ENCODE measurements at regions not wholly inside any gene's neighbourhood (a gene's known extent, or its start where the extent isn't known, plus 50 kb on each side); places are given as distances from the start of the nearest gene placed in this dataset.

DNA sequence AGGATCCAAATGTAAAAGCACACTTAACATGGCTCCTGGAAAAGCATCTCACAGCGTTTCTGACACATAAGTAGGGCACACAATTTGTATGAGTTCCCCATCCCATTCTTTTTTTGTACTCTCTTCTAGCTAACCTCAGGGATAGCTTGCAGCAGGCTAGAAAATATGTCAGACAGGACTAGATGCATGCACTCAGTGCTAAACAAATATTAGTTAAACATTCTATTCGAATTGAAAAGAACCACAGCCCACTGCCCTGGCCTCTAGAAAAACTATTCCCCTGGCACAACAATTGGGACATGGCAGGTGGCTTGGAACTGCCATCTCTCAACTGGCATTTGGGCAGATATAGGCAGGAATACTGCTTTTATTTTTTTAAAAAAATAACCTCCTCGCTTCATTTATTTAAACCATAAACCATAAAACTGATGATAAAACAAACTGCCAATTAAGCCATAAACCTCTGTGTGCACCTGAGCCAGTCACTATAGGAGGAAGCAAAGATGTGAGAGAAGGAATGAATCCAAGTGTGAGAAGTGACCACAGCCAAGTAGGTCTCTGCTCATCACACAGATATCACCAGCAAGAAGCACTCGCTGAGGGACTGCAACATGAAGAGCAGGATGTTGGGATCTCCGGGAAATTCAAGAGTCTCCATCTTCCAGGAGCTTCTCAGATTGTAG, 394.1 kb downstream of the NEBL start:
- no peaks in the 10 kb centered on the region for H3K4me1 ChIP-seq
- H3K36me3 ChIP-seq, result no peaks in the 10 kb centered on the region
- H3K9me3 ChIP-seq, result no peaks in the 10 kb centered on the region
- no peak overlapping the region for H3K4me3 ChIP-seq (ENCODE audit: low read depth, low read length)
- TF ChIP-seq, protein P1, sequence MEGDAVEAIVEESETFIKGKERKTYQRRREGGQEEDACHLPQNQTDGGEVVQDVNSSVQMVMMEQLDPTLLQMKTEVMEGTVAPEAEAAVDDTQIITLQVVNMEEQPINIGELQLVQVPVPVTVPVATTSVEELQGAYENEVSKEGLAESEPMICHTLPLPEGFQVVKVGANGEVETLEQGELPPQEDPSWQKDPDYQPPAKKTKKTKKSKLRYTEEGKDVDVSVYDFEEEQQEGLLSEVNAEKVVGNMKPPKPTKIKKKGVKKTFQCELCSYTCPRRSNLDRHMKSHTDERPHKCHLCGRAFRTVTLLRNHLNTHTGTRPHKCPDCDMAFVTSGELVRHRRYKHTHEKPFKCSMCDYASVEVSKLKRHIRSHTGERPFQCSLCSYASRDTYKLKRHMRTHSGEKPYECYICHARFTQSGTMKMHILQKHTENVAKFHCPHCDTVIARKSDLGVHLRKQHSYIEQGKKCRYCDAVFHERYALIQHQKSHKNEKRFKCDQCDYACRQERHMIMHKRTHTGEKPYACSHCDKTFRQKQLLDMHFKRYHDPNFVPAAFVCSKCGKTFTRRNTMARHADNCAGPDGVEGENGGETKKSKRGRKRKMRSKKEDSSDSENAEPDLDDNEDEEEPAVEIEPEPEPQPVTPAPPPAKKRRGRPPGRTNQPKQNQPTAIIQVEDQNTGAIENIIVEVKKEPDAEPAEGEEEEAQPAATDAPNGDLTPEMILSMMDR (IDR thresholded peaks at IDR 0.05; ENCODE audit: low read depth, low read length), result no peak
- no peaks in the 10 kb centered on the region for H3K27me3 ChIP-seq
- no peak for DNase-seq

DNA sequence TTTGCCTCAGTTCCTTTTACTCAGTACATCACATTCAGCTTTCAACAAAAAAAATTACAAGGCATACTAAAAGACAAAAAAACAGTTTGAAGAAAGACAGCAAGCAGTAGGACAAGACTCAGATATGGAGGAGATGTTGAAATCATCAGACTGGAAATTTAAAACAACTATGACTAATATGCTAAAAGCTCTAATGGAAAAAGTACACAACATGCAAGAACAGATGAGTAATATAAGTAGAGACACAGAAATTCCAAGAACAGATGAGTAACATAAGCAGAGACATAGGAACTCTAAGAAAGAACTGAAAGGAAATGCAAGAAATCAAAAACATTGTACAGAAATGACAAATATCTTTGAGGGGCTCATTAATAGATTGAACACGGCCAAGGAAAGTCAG, 402.6 kb downstream of the NEBL start:
- H3K27me3 ChIP-seq, result no peaks in the 10 kb centered on the region
- H3K4me1 ChIP-seq, result peaks cover 12% of the 10 kb centered on the region
- TF ChIP-seq, protein P1 (IDR thresholded peaks at IDR 0.05; ENCODE audit: low read depth, low read length), result no peak
- H3K9me3 ChIP-seq, result no peaks in the 10 kb centered on the region
- DNase-seq, result no peak
- no peaks in the 10 kb centered on the region for H3K36me3 ChIP-seq
- no peak overlapping the region for H3K4me3 ChIP-seq (ENCODE audit: low read depth, low read length)

DNA sequence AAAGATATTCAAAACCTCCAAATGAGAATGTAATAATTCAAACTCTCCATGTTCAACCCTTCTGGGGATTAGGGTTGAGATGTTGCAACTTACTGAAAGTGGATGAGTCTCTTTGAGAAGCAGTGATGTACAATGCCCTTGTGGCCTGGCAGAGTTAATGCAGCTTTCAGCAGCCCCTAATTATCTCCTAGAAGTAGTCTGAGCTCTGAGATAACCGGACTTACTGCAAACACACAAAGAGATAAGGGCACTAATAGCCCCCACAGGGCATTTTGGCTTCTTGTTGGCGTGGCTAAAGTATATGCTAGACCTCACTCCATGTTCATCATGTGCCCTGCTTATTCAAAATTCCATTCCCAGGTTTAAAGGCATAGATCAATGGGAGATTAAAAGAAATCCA, 404.7 kb downstream of the NEBL start:
- H3K9me3 ChIP-seq, result no peaks in the 10 kb centered on the region
- DNase-seq, result peak; percentile 79
- no peaks in the 10 kb centered on the region for H3K36me3 ChIP-seq
- H3K27me3 ChIP-seq, result no peaks in the 10 kb centered on the region
- TF ChIP-seq, protein P1 (IDR thresholded peaks at IDR 0.05; ENCODE audit: low read depth, low read length), result peak; percentile 71
- peak overlapping the region; percentile 10; the same call in 1 of the 2 replicates for H3K4me3 ChIP-seq (ENCODE audit: low read depth, low read length)
- peaks cover 22% of the 10 kb centered on the region for H3K4me1 ChIP-seq

DNA sequence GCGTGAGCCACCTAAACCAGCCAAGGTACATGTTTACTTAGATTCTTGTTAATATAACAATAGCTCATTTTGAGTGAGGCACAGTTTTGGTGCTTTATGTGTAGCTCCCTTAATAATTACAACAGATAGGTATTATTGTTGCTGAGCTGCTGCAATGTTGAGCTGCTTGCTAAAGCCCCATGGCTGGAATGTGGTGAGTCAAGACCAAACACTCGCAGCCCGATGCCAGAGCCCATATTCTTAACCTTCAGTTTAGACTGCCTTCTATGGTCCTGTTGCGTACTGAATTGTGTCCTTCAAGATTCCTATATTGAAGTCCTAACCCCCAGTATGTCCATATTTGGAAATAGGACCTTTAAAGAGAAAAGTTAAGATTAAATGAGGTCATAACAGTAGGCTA, 407.1 kb downstream of the NEBL start:
- Histone ChIP-seq H3K36me3 (no peaks in the 10 kb centered on the region), H3K4me1 (peaks cover 22% of the 10 kb centered on the region), H3K27me3 (no peaks in the 10 kb centered on the region), H3K9me3 (no peaks in the 10 kb centered on the region), H3K4me3 (ENCODE audit: low read depth, low read length) (no peak overlapping the region)
- TF ChIP-seq, protein P1 (IDR thresholded peaks at IDR 0.05; ENCODE audit: low read depth, low read length), result no peak
- no peak for DNase-seq

DNA sequence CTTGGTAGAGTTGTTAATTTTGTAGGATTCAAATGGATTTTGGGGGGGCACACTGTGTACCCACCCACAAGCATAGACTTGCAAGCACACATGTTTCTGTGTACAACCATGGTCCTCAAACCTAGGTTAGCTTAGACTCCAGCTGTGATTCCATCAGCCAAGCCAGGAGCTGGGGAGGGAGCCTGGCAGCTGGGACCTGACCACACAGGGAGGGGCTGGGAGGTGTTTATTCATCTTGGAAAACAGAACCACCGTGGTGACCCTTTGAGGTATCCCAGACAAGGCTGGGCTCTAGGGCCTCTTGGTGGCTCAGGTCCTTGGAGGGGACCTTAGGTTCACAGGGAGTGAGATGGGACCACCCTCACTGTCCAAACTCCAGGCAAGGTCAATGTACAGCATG, 410.3 kb downstream of the NEBL start:
- no peaks in the 10 kb centered on the region for H3K27me3 ChIP-seq
- H3K9me3 ChIP-seq, result no peaks in the 10 kb centered on the region
- no peak overlapping the region for H3K4me3 ChIP-seq (ENCODE audit: low read depth, low read length)
- peaks cover 10% of the 10 kb centered on the region for H3K4me1 ChIP-seq
- TF ChIP-seq, protein P1 (IDR thresholded peaks at IDR 0.05; ENCODE audit: low read depth, low read length), result no peak
- H3K36me3 ChIP-seq, result no peaks in the 10 kb centered on the region
- DNase-seq, result no peak

DNA sequence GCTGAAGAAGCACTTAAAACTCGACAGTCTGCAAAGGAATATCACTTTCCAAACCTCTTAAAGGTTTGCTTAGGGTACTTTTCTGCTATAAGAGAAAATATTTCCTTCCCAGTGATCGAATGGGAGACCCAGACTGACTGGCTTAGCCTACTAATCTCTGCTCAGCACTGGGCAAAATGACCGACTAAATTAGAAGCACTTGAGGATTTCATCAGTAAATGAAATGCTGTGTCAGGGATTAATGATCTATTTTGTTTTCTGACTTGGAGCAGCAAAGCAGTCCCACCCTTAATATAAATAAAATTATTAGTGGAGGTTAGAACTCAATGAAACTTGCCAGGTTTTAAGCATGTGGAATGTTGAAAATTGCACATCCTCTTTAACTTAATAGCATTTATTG, 411.6 kb downstream of the NEBL start:
- DNase-seq, result no peak
- TF ChIP-seq, protein P1 (IDR thresholded peaks at IDR 0.05; ENCODE audit: low read depth, low read length), result no peak
- peaks cover 10% of the 10 kb centered on the region for H3K4me1 ChIP-seq

More for the DNA sequence above, 411.6 kb downstream of the NEBL start:
- H3K36me3 ChIP-seq, result no peaks in the 10 kb centered on the region
- no peaks in the 10 kb centered on the region for H3K9me3 ChIP-seq
- H3K4me3 ChIP-seq (ENCODE audit: low read depth, low read length), result no peak overlapping the region
- H3K27me3 ChIP-seq, result no peaks in the 10 kb centered on the region

Measured in BE2C (cell line).